ENCODE measurements at regions not wholly inside any gene's neighbourhood (a gene's known extent, or its start where the extent isn't known, plus 50 kb on each side); places are given as distances from the start of the nearest gene placed in this dataset.

GRCh38 chr7:112886208-112886607, 96.0 kb upstream of the TMEM168 start:
- no peak for TF ChIP-seq CTCF (IDR thresholded peaks at IDR 0.05; ENCODE audit: low read depth, low read length)
- no peak for DNase-seq (ENCODE audit: extremely low read depth, low read depth)

GRCh38 chr7:112882991-112883390, 92.8 kb upstream of the TMEM168 start:
- DNase-seq (ENCODE audit: extremely low read depth, low read depth) = no peak
- no peak for TF ChIP-seq CTCF (IDR thresholded peaks at IDR 0.05; ENCODE audit: low read depth, low read length)

- TF ChIP-seq CTCF (IDR thresholded peaks at IDR 0.05; ENCODE audit: low read depth, low read length) = no peak
- DNase-seq (ENCODE audit: extremely low read depth, low read depth) = no peak
Measured at GRCh38 chr7:112882511-112882910, 92.3 kb upstream of the TMEM168 start.

- TF ChIP-seq CTCF (IDR thresholded peaks at IDR 0.05; ENCODE audit: low read depth, low read length) = no peak
Measured at GRCh38 chr7:112882022-112882421, 91.8 kb upstream of the TMEM168 start.

GRCh38 chr7:112880818-112881418, 90.7 kb upstream of the TMEM168 start:
- no peak for TF ChIP-seq CTCF (IDR thresholded peaks at IDR 0.05; ENCODE audit: low read depth, low read length)
- no peak for DNase-seq (ENCODE audit: extremely low read depth, low read depth)

More at GRCh38 chr7:112882022-112882421, 91.8 kb upstream of the TMEM168 start:
- no peak for DNase-seq (ENCODE audit: extremely low read depth, low read depth)

- no peak for TF ChIP-seq CTCF (IDR thresholded peaks at IDR 0.05; ENCODE audit: low read depth, low read length)
- no peak for DNase-seq (ENCODE audit: extremely low read depth, low read depth)
Measured at GRCh38 chr7:112877691-112878460, 87.7 kb upstream of the TMEM168 start.

GRCh38 chr7:112876877-112877276, 86.7 kb upstream of the TMEM168 start:
- DNase-seq (ENCODE audit: extremely low read depth, low read depth) = no peak

More at GRCh38 chr7:112876877-112877276, 86.7 kb upstream of the TMEM168 start:
- no peak for TF ChIP-seq CTCF (IDR thresholded peaks at IDR 0.05; ENCODE audit: low read depth, low read length)

All from AG09319 (cell line).